HG03103 (cell line): ENCODE measurements at regions not wholly inside any gene's neighbourhood (a gene's known extent, or its start where the extent isn't known, plus 50 kb on each side); places are given as distances from the start of the nearest gene placed in this dataset.

ENCODE experiments used
- ATAC-seq: cut with Tn5 transposase; IDR thresholded peaks from one replicate; pipeline ENCODE4 v1.9.1; 2021; ENCODE audit warnings: low read depth; ENCODE audit not compliant: unreplicated experiment

- ATAC-seq: no peak
Measured at GRCh38 chr21:38921511-38922251, 116.0 kb downstream of the ETS2 start.

- no peak for ATAC-seq
Measured at GRCh38 chr21:38920631-38921398, 115.1 kb downstream of the ETS2 start.

- no peak for ATAC-seq
Measured at GRCh38 chr21:38918607-38919346, 113.0 kb downstream of the ETS2 start.

- no peak for ATAC-seq
Measured at GRCh38 chr21:38917043-38917774, 111.5 kb downstream of the ETS2 start.

- ATAC-seq: no peak
Measured at GRCh38 chr21:38916214-38916964, 110.7 kb downstream of the ETS2 start.

- ATAC-seq: no peak
Measured at GRCh38 chr21:38915546-38915945, 109.8 kb downstream of the ETS2 start.

GRCh38 chr21:38914528-38915293, 109.0 kb downstream of the ETS2 start:
- no peak for ATAC-seq

GRCh38 chr21:38913893-38914527, 108.3 kb downstream of the ETS2 start:
- ATAC-seq: no peak

GRCh38 chr21:38913120-38913892, 107.6 kb downstream of the ETS2 start:
- no peak for ATAC-seq

- no peak for ATAC-seq
Measured at GRCh38 chr21:38912789-38913119, 107.0 kb downstream of the ETS2 start.

GRCh38 chr21:38912102-38912629, 106.4 kb downstream of the ETS2 start:
- ATAC-seq: no peak

GRCh38 chr21:38911484-38912101, 105.9 kb downstream of the ETS2 start:
- no peak for ATAC-seq

GRCh38 chr21:38910390-38911067, 104.8 kb downstream of the ETS2 start:
- no peak for ATAC-seq

GRCh38 chr21:38909929-38910328, 104.2 kb downstream of the ETS2 start:
- no peak for ATAC-seq

- ATAC-seq: no peak
Measured at GRCh38 chr21:38909109-38909508, 103.4 kb downstream of the ETS2 start.

GRCh38 chr21:38908537-38908936, 102.8 kb downstream of the ETS2 start:
- ATAC-seq: no peak

GRCh38 chr21:38905752-38906151, 100.0 kb downstream of the ETS2 start:
- no peak for ATAC-seq
